K562 (cell line): ENCODE measurements at regions not wholly inside any gene's neighbourhood (a gene's known extent, or its start where the extent isn't known, plus 50 kb on each side); places are given as distances from the start of the nearest gene placed in this dataset.
A peak's percentile ranks its signal among the peaks of the same experiment; 100 is the strongest.

Experiments used
- ATAC-seq: fragments of 200-7000 bp; cut with Tn5 transposase; 3 replicates; pipeline ENCODE4 v1.9.1; 2020; ENCODE audit warnings: moderate library complexity
- BruUV-seq: library from RNA; stranded (reverse); fragments of 400-500 nt; replicated peaks from 2 replicates; lab custom pipeline; 2021; lab: Mats Ljungman, UMichigan
- CTCF ChIA-PET: fragments of 300-600 bp; formaldehyde crosslinking; extraction: SDS; loops from one replicate; lab custom pipeline; 2021; ENCODE audit warnings: low intra/inter-chr PET ratio; lab: Yijun Ruan, JAX
- POLR2A ChIA-PET: fragments of 300-600, 350-650 bp; sonication (Branson Sonifier 250); formaldehyde crosslinking; extraction: SDS; loops from one replicate; lab custom pipeline; 2021; ENCODE audit warnings: antibody characterized with exemption, inconsistent platforms; lab: Yijun Ruan, JAX
- DNase-seq, 4 experiments: peaks; one replicate each; pipeline versions ENCODE4 v3.0.0 to v3.0.0-alpha.2; 2011 to 2018; ENCODE audit warnings: low spot score in 3 of 4, mixed read lengths in 3 of 4; ENCODE audit errors: extremely low read depth in 1 of 4
- FAIRE-seq: peaks from 2 replicates; lab custom pipeline; 2011; peaks lifted over from hg19 to GRCh38; lab: Jason Lieb, UNC
- H2AFZ ChIP-seq: 2 replicates; pipeline ENCODE4 v1.6.0; 2011; ENCODE audit warnings: low read depth, low read length, control low read depth, inconsistent platforms
- H3K27ac ChIP-seq: fragments of 200-600 bp; 3 replicates; pipeline ENCODE4 v1.8.0; 2011; ENCODE audit warnings: low read depth, mild to moderate bottlenecking, control low read depth, inconsistent platforms, low read length, moderate library complexity, mixed read lengths; ENCODE audit errors: extremely low read depth
- H3K27me3 ChIP-seq, 2 experiments: fragments of 300-600 bp in 1 of 2; 2 replicates in 1 of 2; 3 replicates in 1 of 2; pipeline versions ENCODE4 v1.6.0 to v1.8.0; 2011; ENCODE audit warnings: inconsistent platforms in 2 of 2, low read length in 2 of 2, mild to moderate bottlenecking in 1 of 2, mixed read lengths in 1 of 2, moderate library complexity in 1 of 2; ENCODE audit not compliant: control insufficient read depth in 2 of 2, insufficient read depth in 2 of 2
- H3K36me3 ChIP-seq: fragments of 300-600 bp; 3 replicates; pipeline ENCODE4 v1.8.0; 2011; ENCODE audit warnings: mild to moderate bottlenecking, low read length, inconsistent platforms; ENCODE audit not compliant: control insufficient read depth, insufficient read depth
- H3K4me1 ChIP-seq, 2 experiments: fragments of 200-600 bp in 1 of 2; replicated peaks in 1 of 2; 2 replicates in 1 of 2; 3 replicates in 1 of 2; pipeline versions ENCODE4 v1.5.1 to v1.8.0; 2011; ENCODE audit warnings: inconsistent platforms in 2 of 2, low read length in 2 of 2, mild to moderate bottlenecking in 1 of 2, mixed read lengths in 1 of 2, moderate library complexity in 1 of 2; ENCODE audit not compliant: control insufficient read depth in 2 of 2, insufficient read depth in 2 of 2
- H3K4me2 ChIP-seq: 2 replicates; pipeline ENCODE4 v1.6.1; 2011; ENCODE audit warnings: low read length, control low read depth, inconsistent platforms, mixed read lengths; ENCODE audit not compliant: insufficient read depth
- H3K4me3 ChIP-seq: fragments of 200-600 bp; sonication (generic), shearing (Covaris generic); 2 replicates; pipeline ENCODE4 v1.5.1; 2016; ENCODE audit warnings: control low read depth, inconsistent platforms
- H3K79me2 ChIP-seq: fragments of 200-600 bp; 3 replicates; pipeline ENCODE4 v1.8.0; 2011; ENCODE audit warnings: low read length, inconsistent platforms; ENCODE audit not compliant: control insufficient read depth, insufficient read depth
- H3K9ac ChIP-seq, 2 experiments: 2 replicates each; pipeline versions ENCODE4 v1.6.0 to v1.6.1; 2011; ENCODE audit warnings: low read depth in 2 of 2, low read length in 2 of 2, control low read depth in 1 of 2, inconsistent platforms in 1 of 2, mild to moderate bottlenecking in 1 of 2, mixed read lengths in 1 of 2; ENCODE audit not compliant: insufficient read depth in 1 of 2
- H3K9me1 ChIP-seq: one replicate; pipeline ENCODE4 v1.6.0; 2011; ENCODE audit warnings: inconsistent platforms, mild to moderate bottlenecking, low read length, moderate library complexity; ENCODE audit not compliant: control insufficient read depth, insufficient read depth
- H3K9me3 ChIP-seq: replicated peaks from 2 replicates; pipeline ENCODE4 v1.5.1; 2011; ENCODE audit warnings: low read depth, low read length, inconsistent platforms; ENCODE audit not compliant: control insufficient read depth, insufficient read depth
- H4K20me1 ChIP-seq: replicated peaks from 2 replicates; pipeline ENCODE4 v1.6.1; 2011; ENCODE audit warnings: low read length, inconsistent platforms, mixed read lengths; ENCODE audit not compliant: control insufficient read depth, insufficient read depth
- ATF1 ChIP-seq, 2 experiments: fragments of 450-650 bp in 1 of 2; IDR thresholded peaks; 2 replicates each; pipeline ENCODE4 v1.6.1; 2016; ENCODE audit warnings: missing compliant biosample characterization in 1 of 2, missing genetic modification characterization in 1 of 2
- BRD9 ChIP-seq: fragments of 450-650 bp; IDR thresholded peaks from 2 replicates; pipeline ENCODE4 v1.6.1; 2018; ENCODE audit warnings: low read depth; ENCODE audit not compliant: partially characterized antibody
- DMBX1 ChIP-seq: fragments of 250-450 bp; sonication (Bioruptor Pico); IDR thresholded peaks from 2 replicates; pipeline ENCODE4 v1.8.0; 2022; ENCODE audit warnings: inconsistent platforms, mild to moderate bottlenecking, moderate library complexity, borderline replicate concordance
- E2F8 ChIP-seq: fragments of 450-650 bp; IDR thresholded peaks from 2 replicates; pipeline ENCODE4 v1.7.1; 2018; ENCODE audit warnings: mild to moderate bottlenecking, low read depth; ENCODE audit not compliant: partially characterized antibody
- MXI1 ChIP-seq: IDR thresholded peaks from 2 replicates; pipeline ENCODE4 v1.6.1; 2011; ENCODE audit warnings: low read depth, mild to moderate bottlenecking, improper control_type of control experiment, low read length
- RFX1 ChIP-seq: fragments of 450-650 bp; IDR thresholded peaks from 2 replicates; pipeline ENCODE4 v1.6.1; 2016; ENCODE audit warnings: mild to moderate bottlenecking, moderate library complexity
- WGBS: fragments of 100-300 bp; shearing (Covaris generic); methylation state at CpG from one replicate; pipeline ENCODE4 v1.1.6; 2016; ENCODE audit warnings: low coverage, mixed read lengths; ENCODE audit not compliant: insufficient coverage; ENCODE audit errors: missing lambda C conversion rate; 5-methylcytosine and 5-hydroxymethylcytosine counted together
- in situ Hi-C: fragments of 300-500 bp; cut with MboI; formaldehyde crosslinking; loops from 4 replicates; pipeline ENCODE4 v1.15.0; 2018; ENCODE audit warnings: inconsistent platforms, mixed read lengths
- intact Hi-C: fragments of 100-400 bp; cut with micrococcal nuclease; formaldehyde crosslinking; loops from 2 replicates; pipeline ENCODE4 v1.14.2; 2022

- Histone ChIP-seq H3K4me1 (no peaks in the 10 kb centered on the region), H3K4me2 (no peak overlapping the region), H3K9me3 (no peaks in the 10 kb centered on the region), H3K9ac (no peak overlapping the region), H3K4me3 (no peak overlapping the region), H4K20me1 (no peaks in the 10 kb centered on the region), H3K36me3 (no peaks in the 10 kb centered on the region), H2AFZ (no peak overlapping the region), H3K27me3 (no peaks in the 10 kb centered on the region), H3K27ac (no peak overlapping the region), H3K79me2 (no peaks in the 10 kb centered on the region)
- ATAC-seq, result peak; percentile 57
- in situ Hi-C loops (no loop called here), intact Hi-C loops (no loop called here)
- POLR2A ChIA-PET, result interaction anchor here (0.7 kb wide), 1 partner anchor 161 kb away, joined by 4 read pairs; no protein-coding TSS in a partner anchor
- CTCF ChIA-PET, result no interaction called here
- WGBS, result 38% methylated on average over 4 of the region's 7 CpGs
- no TSS peak for BruUV-seq
- DNase-seq, result peak in 3 of 4 experiments; percentile 6 to 11 (median 8)
- TF ChIP-seq MXI1 (no peak), E2F8 (no peak), BRD9 (no peak), DMBX1 (CRISPR knock-in tag) (no peak), RFX1 (peak; percentile 84), ATF1 (CRISPR knock-in tag; IDR thresholded peaks at IDR 0.05) (no peak), ATF1 (tag; IDR thresholded peaks at IDR 0.05) (0 out of 2 replicates have a peak, but pooled peaks have one; percentile 2)
- TF ChIP-seq, all 486 proteins: peak for 2
- H3K9me1 ChIP-seq, result no peaks in the 10 kb centered on the region
- no peak for FAIRE-seq
These were observed 207.3 kb downstream of the DLEU7 start for GRCh38 chr13:50636007-50636704.
